CD14-positive monocyte (primary cell): ENCODE measurements at regions not wholly inside any gene's neighbourhood (a gene's known extent, or its start where the extent isn't known, plus 50 kb on each side); places are given as distances from the start of the nearest gene placed in this dataset.

Source experiments
- DNase-seq, 3 donors: peaks; one replicate each; pipeline ENCODE4 v3.0.0-alpha.2; 2011 to 2022
- H2AFZ ChIP-seq: 2 replicates; pipeline ENCODE4 v1.6.0; 2012; ENCODE audit warnings: mild to moderate bottlenecking, low read depth, low read length, inconsistent platforms; ENCODE audit not compliant: insufficient read depth, poor library complexity, severe bottlenecking
- H3K27ac ChIP-seq, 2 donors: 1 replicate in 1 of 2; 2 replicates in 1 of 2; pipeline ENCODE4 v1.5.1; 2012 to 2013; ENCODE audit warnings: low read length in 2 of 2, control low read depth in 1 of 2, inconsistent platforms in 1 of 2, low read depth in 1 of 2, mild to moderate bottlenecking in 1 of 2
- H3K27me3 ChIP-seq, 2 donors: one replicate each; pipeline versions ENCODE4 v1.6.0 to v1.6.1; 2011 to 2013; ENCODE audit warnings: low read length in 2 of 2; ENCODE audit not compliant: control insufficient read depth in 2 of 2, insufficient read depth in 2 of 2
- H3K36me3 ChIP-seq, 2 donors: replicated peaks in 1 of 2; 1 replicate in 1 of 2; 2 replicates in 1 of 2; pipeline versions ENCODE4 v1.5.1 to v1.6.1; 2012 to 2013; ENCODE audit warnings: low read length in 2 of 2, control low read depth in 1 of 2, inconsistent platforms in 1 of 2, mild to moderate bottlenecking in 1 of 2; ENCODE audit not compliant: insufficient read depth in 2 of 2, control insufficient read depth in 1 of 2
- H3K4me1 ChIP-seq, 2 donors: 1 replicate in 1 of 2; 2 replicates in 1 of 2; pipeline versions ENCODE4 v1.5.1 to v1.6.1; 2012 to 2013; ENCODE audit warnings: low read length in 2 of 2, control low read depth in 1 of 2, inconsistent platforms in 1 of 2, mild to moderate bottlenecking in 1 of 2, moderate library complexity in 1 of 2; ENCODE audit not compliant: insufficient read depth in 2 of 2, control insufficient read depth in 1 of 2
- H3K4me2 ChIP-seq: replicated peaks from 2 replicates; pipeline ENCODE3; 2012; ENCODE audit warnings: low read length, moderate library complexity, mild to moderate bottlenecking; ENCODE audit not compliant: poor library complexity, severe bottlenecking; ENCODE audit errors: extremely low read depth
- H3K4me3 ChIP-seq, 3 experiments: fragments of 200-600 bp in 1 of 3; sonication (generic) in 1 of 3; replicated peaks in 1 of 3; 1 replicate in 2 of 3; 2 replicates in 1 of 3; pipeline ENCODE4 v1.5.1; 2011 to 2013; ENCODE audit warnings: low read length in 3 of 3, mild to moderate bottlenecking in 3 of 3, control low read depth in 2 of 3, low read depth in 2 of 3, inconsistent platforms in 1 of 3, moderate library complexity in 1 of 3
- H3K79me2 ChIP-seq: 2 replicates; pipeline ENCODE4 v1.6.0; 2012; ENCODE audit warnings: mild to moderate bottlenecking, control low read depth, inconsistent platforms, low read length, moderate library complexity; ENCODE audit not compliant: insufficient read depth
- H3K9ac ChIP-seq: 2 replicates; pipeline ENCODE4 v1.6.0; 2017; ENCODE audit warnings: low read length, mild to moderate bottlenecking; ENCODE audit not compliant: insufficient read depth, poor library complexity, severe bottlenecking
- H3K9me3 ChIP-seq, 2 donors: replicated peaks in 1 of 2; 1 replicate in 1 of 2; 2 replicates in 1 of 2; pipeline versions ENCODE4 v1.5.1 to v1.6.1; 2012 to 2013; ENCODE audit warnings: low read length in 2 of 2, control low read depth in 1 of 2; ENCODE audit not compliant: control insufficient read depth in 1 of 2, insufficient read depth in 1 of 2
- H4K20me1 ChIP-seq: 2 replicates; pipeline ENCODE4 v1.6.0; 2012; ENCODE audit warnings: mild to moderate bottlenecking, low read length, control low read depth, moderate library complexity; ENCODE audit not compliant: insufficient read depth
- H3K27ac Mint-ChIP-seq, 7 donors: one replicate each; pipeline ENCODE4 v1.8.0; 2020; ENCODE audit warnings: mild to moderate bottlenecking in 7 of 7, mixed read lengths in 7 of 7, moderate library complexity in 6 of 7, inconsistent platforms in 2 of 7
- H3K27me3 Mint-ChIP-seq, 3 donors: one replicate each; pipeline ENCODE4 v1.8.0; 2021 to 2022; ENCODE audit warnings: low read depth in 3 of 3, mild to moderate bottlenecking in 3 of 3, mixed read lengths in 3 of 3, moderate library complexity in 3 of 3, inconsistent platforms in 1 of 3
- H3K36me3 Mint-ChIP-seq, 2 donors: one replicate each; pipeline ENCODE4 v1.8.0; 2020; ENCODE audit warnings: mixed read lengths in 2 of 2, inconsistent platforms in 1 of 2, mild to moderate bottlenecking in 1 of 2
- H3K4me1 Mint-ChIP-seq: one replicate; pipeline ENCODE4 v1.8.0; 2020; ENCODE audit warnings: mild to moderate bottlenecking, mixed read lengths
- H3K4me3 Mint-ChIP-seq, 2 donors: one replicate each; pipeline ENCODE4 v1.8.0; 2020; ENCODE audit warnings: mild to moderate bottlenecking in 2 of 2, mixed read lengths in 2 of 2, moderate library complexity in 1 of 2
- H3K9me3 Mint-ChIP-seq, 7 donors: one replicate each; pipeline ENCODE4 v1.8.0; 2020 to 2022; ENCODE audit warnings: mixed read lengths in 7 of 7, mild to moderate bottlenecking in 6 of 7, moderate library complexity in 6 of 7, inconsistent platforms in 2 of 7
- CTCF ChIP-seq: fragments of 200-600 bp; IDR thresholded peaks from one replicate; pipeline ENCODE4 v1.8.0; 2022; ENCODE audit warnings: antibody characterized with exemption, mild to moderate bottlenecking
- WGBS: methylation state at CpG from one replicate; pipeline ENCODE4 v1.1.5; 2013; ENCODE audit warnings: missing lambda C conversion rate; ENCODE audit not compliant: insufficient coverage; 5-methylcytosine and 5-hydroxymethylcytosine counted together
- intact Hi-C, 2 donors: fragments of 100-400 bp; cut with micrococcal nuclease; formaldehyde crosslinking; loops; one replicate each; pipeline versions ENCODE4 v1.15.0 to v1.15.1; 2023

- Histone ChIP-seq H3K9ac (no peak overlapping the region), H3K79me2 (no peaks in the 10 kb centered on the region), H3K27me3 (no peaks in the 10 kb centered on the region), H3K4me1 (peaks cover 0 to 5% of the 10 kb centered on the region in 2 donors), H3K9me3 (no peaks in the 10 kb centered on the region), H4K20me1 (no peaks in the 10 kb centered on the region), H3K27ac (no peak overlapping the region), H3K4me2 (no peak overlapping the region), H3K4me3 (no peak overlapping the region), H3K36me3 (no peaks in the 10 kb centered on the region), H2AFZ (no peak overlapping the region)
- peaks cover 2 to 7% (median 5%) of the 10 kb centered on the region in 7 donors for H3K9me3 Mint-ChIP-seq
- H3K27ac Mint-ChIP-seq: no peak overlapping the region
- intact Hi-C loops: no loop called here
- H3K4me1 Mint-ChIP-seq: peaks cover 14% of the 10 kb centered on the region
- 80% methylated on average over 1 of the region's 3 CpGs for WGBS
- no peak overlapping the region for H3K4me3 Mint-ChIP-seq
- H3K27me3 Mint-ChIP-seq: peaks cover 2 to 9% (median 8%) of the 10 kb centered on the region in 3 donors
- H3K36me3 Mint-ChIP-seq: no peaks in the 10 kb centered on the region
- no peak for DNase-seq
- no peak for TF ChIP-seq CTCF
Observed at GRCh38 chr7:35494407-35494806, 200.5 kb downstream of the HERPUD2 start.

GRCh38 chr7:35492451-35493175, 202.3 kb downstream of the HERPUD2 start:
- peaks cover 2 to 3% (median 2%) of the 10 kb centered on the region in 3 donors for H3K27me3 Mint-ChIP-seq
- peaks cover 2 to 6% (median 4%) of the 10 kb centered on the region in 7 donors for H3K9me3 Mint-ChIP-seq

More at GRCh38 chr7:35492451-35493175, 202.3 kb downstream of the HERPUD2 start:
- Histone ChIP-seq H4K20me1 (no peaks in the 10 kb centered on the region), H3K9ac (no peak overlapping the region), H3K36me3 (no peaks in the 10 kb centered on the region), H3K4me3 (no peak overlapping the region), H3K27me3 (no peaks in the 10 kb centered on the region), H3K27ac (no peak overlapping the region), H3K4me1 (peaks cover 0 to 5% of the 10 kb centered on the region in 2 donors), H3K4me2 (no peak overlapping the region), H3K9me3 (no peaks in the 10 kb centered on the region), H2AFZ (no peak overlapping the region), H3K79me2 (no peaks in the 10 kb centered on the region)
- intact Hi-C loops: no loop called here
- H3K4me1 Mint-ChIP-seq: peaks cover 7% of the 10 kb centered on the region
- H3K27ac Mint-ChIP-seq: no peak overlapping the region
- H3K4me3 Mint-ChIP-seq: no peak overlapping the region
- H3K36me3 Mint-ChIP-seq: no peaks in the 10 kb centered on the region
- no peak for DNase-seq
- TF ChIP-seq CTCF: no peak
- 85% methylated on average over 13 of the region's 19 CpGs for WGBS
